GM23338 (cell line): ENCODE measurements at regions not wholly inside any gene's neighbourhood (a gene's known extent, or its start where the extent isn't known, plus 50 kb on each side); places are given as distances from the start of the nearest gene placed in this dataset.

ENCODE experiments used
- ATAC-seq: fragments of 200-7000 bp; cut with Tn5 transposase; 3 replicates; pipeline ENCODE4 v1.9.1; 2020
- DNase-seq: peaks from one replicate; pipeline ENCODE4 v3.0.0-alpha.2; 2015; ENCODE audit warnings: low spot score
- H2AFZ ChIP-seq: fragments of 200-600 bp; sonication (generic); 2 replicates; pipeline ENCODE4 v1.8.0; 2016; ENCODE audit warnings: antibody characterized with exemption, mild to moderate bottlenecking, moderate library complexity
- H3F3A ChIP-seq: fragments of 200-600 bp; sonication (generic); replicated peaks from 2 replicates; pipeline ENCODE4 v1.8.0; 2017; ENCODE audit warnings: antibody characterized with exemption, mixed run types, low read depth
- H3K27ac ChIP-seq: fragments of 200-600 bp; sonication (generic); 2 replicates; pipeline ENCODE4 v1.6.1; 2016; ENCODE audit warnings: low read depth
- H3K27me3 ChIP-seq: fragments of 200-600 bp; sonication (generic); 2 replicates; pipeline ENCODE4 v1.8.0; 2016; ENCODE audit warnings: mild to moderate bottlenecking, mixed run types, moderate library complexity; ENCODE audit not compliant: insufficient read depth
- H3K36me3 ChIP-seq: fragments of 200-600 bp; sonication (generic); 2 replicates; pipeline ENCODE4 v1.8.0; 2016; ENCODE audit warnings: mild to moderate bottlenecking; ENCODE audit not compliant: insufficient read depth
- H3K4me1 ChIP-seq: fragments of 200-600 bp; sonication (generic); 2 replicates; pipeline ENCODE4 v1.8.0; 2016; ENCODE audit warnings: mild to moderate bottlenecking, moderate library complexity; ENCODE audit not compliant: insufficient read depth
- H3K4me2 ChIP-seq: fragments of 200-600 bp; sonication (generic); 2 replicates; pipeline ENCODE4 v1.7.1; 2017; ENCODE audit warnings: mixed run types
- H3K4me3 ChIP-seq: fragments of 200-600 bp; sonication (generic); 2 replicates; pipeline ENCODE4 v1.6.1; 2016; ENCODE audit warnings: mixed run types
- H3K79me2 ChIP-seq: fragments of 200-600 bp; sonication (generic); replicated peaks from 2 replicates; pipeline ENCODE4 v1.8.0; 2017; ENCODE audit warnings: mild to moderate bottlenecking; ENCODE audit not compliant: insufficient read depth
- H3K9me2 ChIP-seq: fragments of 200-600 bp; sonication (generic); 2 replicates; pipeline ENCODE4 v1.8.0; 2017; ENCODE audit not compliant: insufficient read depth
- H4K20me1 ChIP-seq: fragments of 200-600 bp; sonication (generic); replicated peaks from 2 replicates; pipeline ENCODE4 v1.8.0; 2017; ENCODE audit warnings: mild to moderate bottlenecking; ENCODE audit not compliant: insufficient read depth
- H3K27ac Mint-ChIP-seq: 2 replicates; pipeline ENCODE4 v1.8.0; 2020; ENCODE audit warnings: inconsistent platforms, mild to moderate bottlenecking, moderate library complexity, mixed read lengths
- H3K27me3 Mint-ChIP-seq: 3 replicates; pipeline ENCODE4 v1.8.0; 2022; ENCODE audit warnings: low read depth, mild to moderate bottlenecking, moderate library complexity, mixed read lengths, inconsistent platforms; ENCODE audit not compliant: insufficient read depth, poor library complexity
- H3K36me3 Mint-ChIP-seq: 3 replicates; pipeline ENCODE4 v1.8.0; 2021; ENCODE audit warnings: low read depth, mild to moderate bottlenecking, inconsistent platforms, moderate library complexity, mixed read lengths
- H3K4me1 Mint-ChIP-seq: 3 replicates; pipeline ENCODE4 v1.8.0; 2020; ENCODE audit warnings: mild to moderate bottlenecking, inconsistent platforms, mixed read lengths
- H3K4me3 Mint-ChIP-seq: 3 replicates; pipeline ENCODE4 v1.8.0; 2021; ENCODE audit warnings: moderate library complexity, mild to moderate bottlenecking, inconsistent platforms, mixed read lengths
- H3K9me3 Mint-ChIP-seq: 3 replicates; pipeline ENCODE4 v1.8.0; 2020; ENCODE audit warnings: moderate library complexity, mild to moderate bottlenecking, inconsistent platforms, mixed read lengths
- CREB1 ChIP-seq: fragments of 250-450 bp; sonication (Bioruptor Pico); IDR thresholded peaks from 2 replicates; pipeline ENCODE4 v1.5.0; 2020; ENCODE audit warnings: low read depth, mild to moderate bottlenecking, moderate library complexity
- CTCF ChIP-seq, 2 experiments: fragments of 200-600 bp in 1 of 2; sonication (generic) in 1 of 2; conservative IDR thresholded peaks; 2 replicates each; pipeline versions ENCODE4 v1.5.1 to v1.6.1; 2016 to 2017; ENCODE audit warnings: antibody characterized with exemption in 2 of 2, low read depth in 2 of 2, mild to moderate bottlenecking in 2 of 2, moderate library complexity in 1 of 2
- ETS1 ChIP-seq: IDR thresholded peaks from 2 replicates; pipeline ENCODE4 v1.6.1; 2016; ENCODE audit warnings: antibody characterized with exemption
- EZH2 ChIP-seq: fragments of 200-600 bp; sonication (generic); IDR thresholded peaks from one replicate; pipeline ENCODE4 v1.8.0; 2017; ENCODE audit warnings: antibody characterized with exemption, mild to moderate bottlenecking, low read depth; ENCODE audit not compliant: unreplicated experiment
- EZH2phosphoT487 ChIP-seq: fragments of 200-600 bp; sonication (generic); IDR thresholded peaks from one replicate; pipeline ENCODE4 v1.8.1; 2018; ENCODE audit warnings: antibody characterized with exemption; ENCODE audit not compliant: unreplicated experiment
- JUNB ChIP-seq: IDR thresholded peaks from one replicate; pipeline ENCODE4 v1.6.1; 2016; ENCODE audit warnings: antibody characterized with exemption; ENCODE audit not compliant: unreplicated experiment
- NANOG ChIP-seq: IDR thresholded peaks from 2 replicates; pipeline ENCODE4 v1.6.1; 2016; ENCODE audit warnings: antibody characterized with exemption, borderline replicate concordance
- POLR2AphosphoS5 ChIP-seq: IDR thresholded peaks from 2 replicates; pipeline ENCODE4 v1.6.1; 2016; ENCODE audit warnings: antibody characterized with exemption, low read depth
- REST ChIP-seq: IDR thresholded peaks from one replicate; pipeline ENCODE4 v1.6.1; 2018; ENCODE audit warnings: antibody characterized with exemption; ENCODE audit not compliant: unreplicated experiment
- STAT1 ChIP-seq: IDR thresholded peaks from one replicate; pipeline ENCODE4 v1.6.1; 2016; ENCODE audit warnings: antibody characterized with exemption; ENCODE audit not compliant: unreplicated experiment
- ZNF114 ChIP-seq: fragments of 250-450 bp; sonication (Bioruptor Pico); IDR thresholded peaks from 2 replicates; pipeline ENCODE4 v1.5.0; 2020; ENCODE audit warnings: mild to moderate bottlenecking, moderate library complexity
- ZNF331 ChIP-seq: fragments of 250-450 bp; sonication (Bioruptor Pico); IDR thresholded peaks from 2 replicates; pipeline ENCODE4 v1.5.0; 2020; ENCODE audit warnings: low read depth, mild to moderate bottlenecking, moderate library complexity
- ZNF462 ChIP-seq: fragments of 250-450 bp; sonication (Bioruptor Pico); IDR thresholded peaks from 2 replicates; pipeline ENCODE4 v1.5.0; 2020; ENCODE audit warnings: mild to moderate bottlenecking, moderate library complexity

GRCh38 chrY:19570999-19571398 lies 173.5 kb downstream of the KDM5D start:
- no peaks in the 10 kb centered on the region for H3F3A ChIP-seq
- DNase-seq (no peak), ATAC-seq (no peak)
- H3K27ac Mint-ChIP-seq, result no peak overlapping the region
- H2AFZ ChIP-seq, result no peak overlapping the region
- no peak overlapping the region for H3K27ac ChIP-seq
- H3K36me3 ChIP-seq, result no peaks in the 10 kb centered on the region
- peaks cover 85% of the 10 kb centered on the region for H3K79me2 ChIP-seq
- H3K4me1 ChIP-seq, result peaks cover 5% of the 10 kb centered on the region
- peak overlapping the region; percentile 78 for H3K4me2 ChIP-seq
- H3K36me3 Mint-ChIP-seq, result peaks cover 5% of the 10 kb centered on the region; the same call in 2 of the 3 replicates
- peak overlapping the region; percentile 78 for H3K4me3 ChIP-seq
- H3K27me3 ChIP-seq, result no peaks in the 10 kb centered on the region
- H3K9me2 ChIP-seq, result no peaks in the 10 kb centered on the region
- H3K9me3 Mint-ChIP-seq, result peaks cover 3% of the 10 kb centered on the region; the same call in 1 of the 3 replicates
- H3K27me3 Mint-ChIP-seq, result no peaks in the 10 kb centered on the region
- H3K4me3 Mint-ChIP-seq, result peak overlapping the region; percentile 89; the same call in 2 of the 3 replicates
- peaks cover 23% of the 10 kb centered on the region; the same call in 2 of the 3 replicates for H3K4me1 Mint-ChIP-seq
- no peaks in the 10 kb centered on the region; the same call in 1 of the 2 replicates for H4K20me1 ChIP-seq
- no peak for TF ChIP-seq NANOG
- no peak for TF ChIP-seq STAT1
- TF ChIP-seq CREB1 (CRISPR knock-in tag), result no peak
- TF ChIP-seq POLR2AphosphoS5, result no peak
- no peak for TF ChIP-seq ZNF331 (CRISPR knock-in tag)
- no peak for TF ChIP-seq EZH2phosphoT487
- TF ChIP-seq ETS1, result no peak
- TF ChIP-seq ZNF462 (CRISPR knock-in tag), result no peak
- TF ChIP-seq ZNF114 (CRISPR knock-in tag), result no peak
- TF ChIP-seq CTCF (conservative IDR thresholded peaks at IDR 0.05; ENCODE audit: low read depth in 2 of 2), result no peak
- no peak for TF ChIP-seq REST
- TF ChIP-seq JUNB, result no peak
- no peak for TF ChIP-seq EZH2
